ENCODE measurements at regions not wholly inside any gene's neighbourhood (a gene's known extent, or its start where the extent isn't known, plus 50 kb on each side); places are given as distances from the start of the nearest gene placed in this dataset.

GRCh38 chr3:177441813-177442646, 244.7 kb upstream of the TBL1XR1 start:
- Histone ChIP-seq H3K9ac (ENCODE audit: low read depth, low read length, poor library complexity, severe bottlenecking) (no peak overlapping the region), H3K36me3 (ENCODE audit: insufficient read depth, low read length) (no peaks in the 10 kb centered on the region), H3K9me3 (ENCODE audit: insufficient read depth, low read depth, low read length) (no peaks in the 10 kb centered on the region), H3K4me3 (ENCODE audit: low read length, poor library complexity, severe bottlenecking) (no peak overlapping the region), H3K4me1 (ENCODE audit: insufficient read depth, low read length, poor library complexity, severe bottlenecking) (peaks cover 7% of the 10 kb centered on the region), H3K9me2 (replicated peaks; ENCODE audit: low read depth, low read length) (no peaks in the 10 kb centered on the region), H3K79me2 (ENCODE audit: insufficient read depth, low read length) (no peaks in the 10 kb centered on the region), H2AFZ (ENCODE audit: low read length) (peak overlapping the region; percentile 47; the same call in 1 of the 2 replicates), H4K20me1 (ENCODE audit: insufficient read depth, low read length, poor library complexity, severe bottlenecking) (no peaks in the 10 kb centered on the region), H3K27me3 (ENCODE audit: insufficient read depth, low read length, poor library complexity, severe bottlenecking) (no peaks in the 10 kb centered on the region), H3F3A (ENCODE audit: low read depth) (no peaks in the 10 kb centered on the region), H3K4me2 (ENCODE audit: low read depth, low read length, poor library complexity, severe bottlenecking) (no peak overlapping the region)
- TF ChIP-seq EZH2phosphoT487 (IDR thresholded peaks at IDR 0.05; ENCODE audit: borderline replicate concordance): no peak
- no peak for TF ChIP-seq CTCF (conservative IDR thresholded peaks at IDR 0.05; ENCODE audit: low read length)

GRCh38 chr3:177443469-177443868, 246.2 kb upstream of the TBL1XR1 start:
- Histone ChIP-seq H3K4me2 (ENCODE audit: low read depth, low read length, poor library complexity, severe bottlenecking) (no peak overlapping the region), H3K9me3 (ENCODE audit: insufficient read depth, low read depth, low read length) (no peaks in the 10 kb centered on the region), H3F3A (ENCODE audit: low read depth) (no peaks in the 10 kb centered on the region), H4K20me1 (ENCODE audit: insufficient read depth, low read length, poor library complexity, severe bottlenecking) (no peaks in the 10 kb centered on the region), H3K36me3 (ENCODE audit: insufficient read depth, low read length) (no peaks in the 10 kb centered on the region), H3K9ac (ENCODE audit: low read depth, low read length, poor library complexity, severe bottlenecking) (no peak overlapping the region), H3K4me1 (ENCODE audit: insufficient read depth, low read length, poor library complexity, severe bottlenecking) (peaks cover 9% of the 10 kb centered on the region), H3K9me2 (replicated peaks; ENCODE audit: low read depth, low read length) (no peaks in the 10 kb centered on the region), H2AFZ (ENCODE audit: low read length) (no peak overlapping the region), H3K27me3 (ENCODE audit: insufficient read depth, low read length, poor library complexity, severe bottlenecking) (no peaks in the 10 kb centered on the region), H3K79me2 (ENCODE audit: insufficient read depth, low read length) (no peaks in the 10 kb centered on the region), H3K4me3 (ENCODE audit: low read length, poor library complexity, severe bottlenecking) (no peak overlapping the region)
- TF ChIP-seq EZH2phosphoT487 (IDR thresholded peaks at IDR 0.05; ENCODE audit: borderline replicate concordance) (no peak), CTCF (conservative IDR thresholded peaks at IDR 0.05; ENCODE audit: low read length) (no peak)

GRCh38 chr3:177444696-177445095, 247.4 kb upstream of the TBL1XR1 start:
- H3K9me2 ChIP-seq (replicated peaks; ENCODE audit: low read depth, low read length): no peaks in the 10 kb centered on the region
- H3K27me3 ChIP-seq (ENCODE audit: insufficient read depth, low read length, poor library complexity, severe bottlenecking): no peaks in the 10 kb centered on the region
- H3K79me2 ChIP-seq (ENCODE audit: insufficient read depth, low read length): no peaks in the 10 kb centered on the region
- no peak overlapping the region for H3K4me3 ChIP-seq (ENCODE audit: low read length, poor library complexity, severe bottlenecking)
- peaks cover 14% of the 10 kb centered on the region for H3K4me1 ChIP-seq (ENCODE audit: insufficient read depth, low read length, poor library complexity, severe bottlenecking)
- no peak overlapping the region for H2AFZ ChIP-seq (ENCODE audit: low read length)
- no peaks in the 10 kb centered on the region for H3K36me3 ChIP-seq (ENCODE audit: insufficient read depth, low read length)
- H3F3A ChIP-seq (ENCODE audit: low read depth): no peaks in the 10 kb centered on the region; the same call in 1 of the 2 replicates
- no peaks in the 10 kb centered on the region for H4K20me1 ChIP-seq (ENCODE audit: insufficient read depth, low read length, poor library complexity, severe bottlenecking)
- no peak for TF ChIP-seq CTCF (conservative IDR thresholded peaks at IDR 0.05; ENCODE audit: low read length)
- TF ChIP-seq EZH2phosphoT487 (IDR thresholded peaks at IDR 0.05; ENCODE audit: borderline replicate concordance): no peak
- H3K4me2 ChIP-seq (ENCODE audit: low read depth, low read length, poor library complexity, severe bottlenecking): no peak overlapping the region
- no peaks in the 10 kb centered on the region for H3K9me3 ChIP-seq (ENCODE audit: insufficient read depth, low read depth, low read length)
- H3K9ac ChIP-seq (ENCODE audit: low read depth, low read length, poor library complexity, severe bottlenecking): no peak overlapping the region

Data from Loucy (cell line).